ENCODE measurements at regions not wholly inside any gene's neighbourhood (a gene's known extent, or its start where the extent isn't known, plus 50 kb on each side); places are given as distances from the start of the nearest gene placed in this dataset.

DNA sequence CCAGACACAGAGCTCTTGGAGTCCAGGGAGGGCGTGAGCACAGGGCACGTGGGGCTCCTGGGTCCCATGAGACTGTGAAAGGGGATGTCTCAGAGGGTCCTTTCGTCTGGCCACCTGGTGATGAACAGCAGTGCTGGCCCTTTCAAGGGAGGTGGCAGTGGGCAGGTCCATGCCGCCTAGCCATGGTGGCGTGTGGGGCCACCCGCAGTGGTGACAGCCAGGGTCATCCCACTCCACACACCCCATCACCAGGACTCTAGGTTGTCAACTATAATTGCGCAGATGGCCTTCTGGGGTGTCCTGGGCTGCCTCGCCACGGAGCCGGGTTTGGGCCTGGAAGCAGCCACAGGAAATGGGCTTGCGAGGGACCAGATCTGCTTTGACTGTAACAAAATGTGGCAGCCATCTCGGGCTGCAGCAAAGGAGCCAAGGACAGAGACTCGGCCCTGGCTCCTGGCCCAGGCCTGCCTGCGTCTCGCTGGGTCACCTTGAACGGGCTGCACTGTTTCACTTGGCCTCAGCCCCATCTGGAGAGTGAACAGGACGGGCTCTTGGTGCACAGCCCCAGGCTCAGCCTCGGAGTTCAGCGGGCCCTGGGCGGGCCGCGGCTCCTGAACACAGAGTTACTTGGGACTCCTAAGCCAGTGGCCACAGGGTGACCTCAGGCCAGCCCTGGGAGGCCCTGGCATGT is 1350.5 kb downstream of the BRD1 start:
- Mint-ChIP-seq H3K36me3 (no peaks in the 10 kb centered on the region), H3K4me1 (no peaks in the 10 kb centered on the region), H3K4me3 (no peak overlapping the region), H3K9me3 (no peaks in the 10 kb centered on the region), H3K27ac (no peak overlapping the region), H3K27me3 (peaks cover 12 to 25% of the 10 kb centered on the region in 2 donors)
- no peaks in the 10 kb centered on the region for H3K4me1 ChIP-seq (ENCODE audit: insufficient read depth, low read length)
- H3K9me3 ChIP-seq (ENCODE audit: low read length) = no peaks in the 10 kb centered on the region
- no peaks in the 10 kb centered on the region for H3K27me3 ChIP-seq (ENCODE audit: insufficient read depth, low read length, poor library complexity, severe bottlenecking)
- H3K27ac ChIP-seq (ENCODE audit: low read depth, low read length) = no peak overlapping the region
- no peak for DNase-seq
- no peaks in the 10 kb centered on the region for H3K36me3 ChIP-seq (ENCODE audit: insufficient read depth, low read length)
- ChIA-PET POLR2A (no interaction called here), CTCF (no interaction called here)
- H3K4me3 ChIP-seq (ENCODE audit: low read length) = no peak overlapping the region

DNA sequence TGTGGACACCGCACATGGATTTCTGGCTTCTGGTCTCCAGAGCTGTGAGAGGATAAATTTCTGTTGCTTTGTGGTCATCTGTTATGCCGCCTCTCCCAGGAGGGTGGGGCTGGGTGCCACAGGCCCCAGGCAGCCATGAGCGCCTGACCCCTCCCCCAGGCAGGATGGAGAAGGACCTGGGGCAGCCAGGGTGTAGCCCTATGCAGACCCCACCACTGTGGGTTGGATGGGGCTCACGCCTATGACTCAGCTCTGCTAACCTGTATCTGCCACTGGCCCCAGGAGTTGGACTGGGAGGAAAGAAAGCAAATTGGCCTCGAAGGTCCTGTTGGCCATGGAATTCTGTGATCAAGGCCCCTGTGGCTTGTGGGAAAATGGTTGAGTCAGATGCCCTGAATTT is 1351.1 kb downstream of the BRD1 start:
- H3K27ac ChIP-seq (ENCODE audit: low read depth, low read length) = no peak overlapping the region
- no peaks in the 10 kb centered on the region for H3K36me3 ChIP-seq (ENCODE audit: insufficient read depth, low read length)
- no peaks in the 10 kb centered on the region for H3K4me1 Mint-ChIP-seq
- H3K36me3 Mint-ChIP-seq = no peaks in the 10 kb centered on the region
- H3K9me3 ChIP-seq (ENCODE audit: low read length) = no peaks in the 10 kb centered on the region
- H3K27me3 ChIP-seq (ENCODE audit: insufficient read depth, low read length, poor library complexity, severe bottlenecking) = no peaks in the 10 kb centered on the region
- H3K27ac Mint-ChIP-seq = no peak overlapping the region
- no peak overlapping the region for H3K4me3 Mint-ChIP-seq
- H3K4me1 ChIP-seq (ENCODE audit: insufficient read depth, low read length) = no peaks in the 10 kb centered on the region
- H3K4me3 ChIP-seq (ENCODE audit: low read length) = no peak overlapping the region
- peaks cover 12 to 25% of the 10 kb centered on the region in 2 donors for H3K27me3 Mint-ChIP-seq
- no peak for DNase-seq
- ChIA-PET CTCF (no interaction called here), POLR2A (no interaction called here)
- H3K9me3 Mint-ChIP-seq = no peaks in the 10 kb centered on the region

DNA sequence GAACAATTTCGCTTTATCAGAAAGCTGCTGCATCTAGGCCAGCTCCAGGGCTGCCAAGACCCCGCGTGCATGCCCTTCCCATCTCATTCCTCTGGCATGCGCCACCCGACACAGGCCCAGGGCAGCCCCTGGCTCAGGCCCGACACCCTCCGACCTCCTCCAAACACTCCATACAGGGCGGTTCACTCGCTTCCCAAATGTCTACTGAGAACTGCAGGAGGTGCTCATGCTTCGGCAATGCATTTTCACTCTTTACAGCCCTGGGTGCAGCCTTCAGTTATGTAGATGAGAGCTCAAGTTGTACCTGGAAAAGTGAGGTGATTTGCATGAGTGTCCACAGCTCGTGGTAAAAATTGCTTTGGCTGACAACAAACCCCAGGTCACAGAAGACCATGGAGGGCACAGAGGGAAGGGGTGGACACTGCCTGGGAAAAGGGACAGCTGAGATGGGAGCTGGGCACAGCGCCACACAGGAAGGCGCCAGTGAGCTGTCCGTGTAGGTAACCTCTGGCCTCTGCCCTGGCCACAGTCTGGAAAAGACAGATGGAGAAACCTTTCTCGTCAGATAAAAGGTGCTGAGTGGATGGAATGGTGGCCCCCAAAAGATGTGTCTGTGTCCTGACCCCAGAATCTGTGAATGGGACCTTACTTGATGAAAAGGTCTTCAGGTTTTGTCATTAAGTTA is 1351.9 kb downstream of the BRD1 start:
- CTCF ChIA-PET = no interaction called here
- POLR2A ChIA-PET = no interaction called here
- H3K27ac ChIP-seq (ENCODE audit: low read depth, low read length) = no peak overlapping the region
- H3K36me3 ChIP-seq (ENCODE audit: insufficient read depth, low read length) = no peaks in the 10 kb centered on the region
- H3K4me1 ChIP-seq (ENCODE audit: insufficient read depth, low read length) = no peaks in the 10 kb centered on the region
- no peaks in the 10 kb centered on the region for H3K4me1 Mint-ChIP-seq
- no peaks in the 10 kb centered on the region for H3K36me3 Mint-ChIP-seq
- H3K27ac Mint-ChIP-seq = no peak overlapping the region
- H3K4me3 Mint-ChIP-seq = no peak overlapping the region
- H3K27me3 ChIP-seq (ENCODE audit: insufficient read depth, low read length, poor library complexity, severe bottlenecking) = no peaks in the 10 kb centered on the region
- H3K4me3 ChIP-seq (ENCODE audit: low read length) = no peak overlapping the region
- H3K9me3 ChIP-seq (ENCODE audit: low read length) = no peaks in the 10 kb centered on the region
- H3K27me3 Mint-ChIP-seq = peaks cover 12 to 25% of the 10 kb centered on the region in 2 donors
- DNase-seq = no peak
- no peaks in the 10 kb centered on the region for H3K9me3 Mint-ChIP-seq

DNA sequence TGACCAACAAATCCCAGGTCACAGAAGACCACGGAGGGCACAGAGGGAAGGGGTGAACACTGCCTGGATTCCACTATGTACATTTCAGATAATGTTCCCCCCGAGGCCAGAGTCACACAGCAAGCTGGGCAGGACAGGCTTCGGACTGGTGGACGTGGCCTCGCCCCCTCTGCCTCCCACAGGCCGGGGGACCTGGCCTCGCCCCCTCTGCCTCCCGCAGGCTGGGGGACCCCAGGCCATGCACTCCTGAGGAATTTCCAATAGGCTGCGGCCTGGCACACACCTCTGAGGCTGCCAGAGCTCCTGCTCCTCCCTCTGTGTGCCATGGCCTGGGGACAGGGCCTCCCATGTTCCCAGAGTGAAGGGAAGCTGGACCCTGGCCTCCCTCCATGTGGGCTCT is 1352.8 kb downstream of the BRD1 start:
- H3K27ac ChIP-seq (ENCODE audit: low read depth, low read length) = no peak overlapping the region
- Mint-ChIP-seq H3K27me3 (peaks cover 12 to 28% of the 10 kb centered on the region in 2 donors), H3K36me3 (no peaks in the 10 kb centered on the region), H3K9me3 (peaks cover 0 to 2% (median 0%) of the 10 kb centered on the region in 5 donors), H3K4me3 (no peak overlapping the region), H3K4me1 (no peaks in the 10 kb centered on the region), H3K27ac (no peak overlapping the region)
- no peaks in the 10 kb centered on the region for H3K36me3 ChIP-seq (ENCODE audit: insufficient read depth, low read length)
- no peak for DNase-seq
- no peaks in the 10 kb centered on the region for H3K9me3 ChIP-seq (ENCODE audit: low read length)
- H3K27me3 ChIP-seq (ENCODE audit: insufficient read depth, low read length, poor library complexity, severe bottlenecking) = no peaks in the 10 kb centered on the region
- H3K4me3 ChIP-seq (ENCODE audit: low read length) = no peak overlapping the region
- CTCF ChIA-PET = no interaction called here
- POLR2A ChIA-PET = no interaction called here
- H3K4me1 ChIP-seq (ENCODE audit: insufficient read depth, low read length) = no peaks in the 10 kb centered on the region

DNA sequence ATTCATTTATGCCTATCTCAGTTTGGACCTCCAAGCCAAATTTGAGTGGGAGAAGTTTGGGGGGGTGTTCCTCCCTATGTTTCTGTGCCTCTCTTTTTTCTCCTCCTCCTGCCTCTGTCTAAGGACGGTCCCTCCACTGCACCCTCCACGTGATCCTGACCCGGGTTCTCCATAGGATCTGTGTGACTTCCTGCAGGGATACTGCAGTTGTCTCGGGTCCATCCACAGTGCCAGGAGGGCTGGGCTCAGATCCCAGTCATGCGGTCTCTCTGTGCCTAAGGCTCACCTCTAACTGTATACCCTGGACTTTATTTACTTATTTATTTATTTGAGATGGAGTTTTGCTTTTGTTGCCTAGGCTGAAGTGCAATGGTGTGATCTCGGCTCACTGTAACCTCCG is 1354.5 kb downstream of the BRD1 start:
- Mint-ChIP-seq H3K9me3 (peaks cover 0 to 2% (median 0%) of the 10 kb centered on the region in 5 donors), H3K27ac (no peak overlapping the region), H3K27me3 (peaks cover 12 to 28% of the 10 kb centered on the region in 2 donors), H3K4me3 (no peak overlapping the region), H3K4me1 (no peaks in the 10 kb centered on the region), H3K36me3 (no peaks in the 10 kb centered on the region)
- DNase-seq = no peak
- Histone ChIP-seq H3K36me3 (ENCODE audit: insufficient read depth, low read length) (no peaks in the 10 kb centered on the region), H3K4me3 (ENCODE audit: low read length) (no peak overlapping the region), H3K27me3 (ENCODE audit: insufficient read depth, low read length, poor library complexity, severe bottlenecking) (no peaks in the 10 kb centered on the region), H3K4me1 (ENCODE audit: insufficient read depth, low read length) (no peaks in the 10 kb centered on the region), H3K27ac (ENCODE audit: low read depth, low read length) (no peak overlapping the region), H3K9me3 (ENCODE audit: low read length) (no peaks in the 10 kb centered on the region)
- ChIA-PET CTCF (no interaction called here), POLR2A (no interaction called here)

DNA sequence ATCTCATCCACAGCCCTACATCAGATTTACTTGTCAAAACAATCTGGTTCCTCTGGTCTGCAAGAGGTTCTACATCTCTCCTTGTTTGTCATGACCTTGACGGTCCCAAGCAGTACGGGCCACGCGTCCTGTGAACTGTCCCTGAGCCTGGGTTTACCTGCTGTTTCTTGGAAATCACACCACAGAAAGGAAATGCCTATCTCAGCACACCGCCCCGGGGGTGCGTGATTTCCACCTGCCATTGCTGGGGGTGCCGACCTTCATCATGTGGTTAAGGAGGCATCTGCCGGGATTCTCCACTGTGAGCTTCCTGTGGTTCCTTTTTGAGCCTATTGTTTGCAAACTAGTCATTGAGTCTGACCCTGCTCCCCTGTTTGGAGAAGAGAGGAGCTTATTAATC is 1363.4 kb downstream of the BRD1 start:
- Mint-ChIP-seq H3K27me3 (peaks cover 1 to 10% of the 10 kb centered on the region in 2 donors), H3K27ac (no peak overlapping the region), H3K4me1 (no peaks in the 10 kb centered on the region), H3K36me3 (no peaks in the 10 kb centered on the region), H3K4me3 (no peak overlapping the region), H3K9me3 (no peaks in the 10 kb centered on the region)
- Histone ChIP-seq H3K36me3 (ENCODE audit: insufficient read depth, low read length) (no peaks in the 10 kb centered on the region), H3K4me1 (ENCODE audit: insufficient read depth, low read length) (no peaks in the 10 kb centered on the region), H3K9me3 (ENCODE audit: low read length) (no peaks in the 10 kb centered on the region), H3K4me3 (ENCODE audit: low read length) (no peak overlapping the region), H3K27me3 (ENCODE audit: insufficient read depth, low read length, poor library complexity, severe bottlenecking) (no peaks in the 10 kb centered on the region), H3K27ac (ENCODE audit: low read depth, low read length) (no peak overlapping the region)
- ChIA-PET CTCF (no interaction called here), POLR2A (no interaction called here)
- no peak for DNase-seq

DNA sequence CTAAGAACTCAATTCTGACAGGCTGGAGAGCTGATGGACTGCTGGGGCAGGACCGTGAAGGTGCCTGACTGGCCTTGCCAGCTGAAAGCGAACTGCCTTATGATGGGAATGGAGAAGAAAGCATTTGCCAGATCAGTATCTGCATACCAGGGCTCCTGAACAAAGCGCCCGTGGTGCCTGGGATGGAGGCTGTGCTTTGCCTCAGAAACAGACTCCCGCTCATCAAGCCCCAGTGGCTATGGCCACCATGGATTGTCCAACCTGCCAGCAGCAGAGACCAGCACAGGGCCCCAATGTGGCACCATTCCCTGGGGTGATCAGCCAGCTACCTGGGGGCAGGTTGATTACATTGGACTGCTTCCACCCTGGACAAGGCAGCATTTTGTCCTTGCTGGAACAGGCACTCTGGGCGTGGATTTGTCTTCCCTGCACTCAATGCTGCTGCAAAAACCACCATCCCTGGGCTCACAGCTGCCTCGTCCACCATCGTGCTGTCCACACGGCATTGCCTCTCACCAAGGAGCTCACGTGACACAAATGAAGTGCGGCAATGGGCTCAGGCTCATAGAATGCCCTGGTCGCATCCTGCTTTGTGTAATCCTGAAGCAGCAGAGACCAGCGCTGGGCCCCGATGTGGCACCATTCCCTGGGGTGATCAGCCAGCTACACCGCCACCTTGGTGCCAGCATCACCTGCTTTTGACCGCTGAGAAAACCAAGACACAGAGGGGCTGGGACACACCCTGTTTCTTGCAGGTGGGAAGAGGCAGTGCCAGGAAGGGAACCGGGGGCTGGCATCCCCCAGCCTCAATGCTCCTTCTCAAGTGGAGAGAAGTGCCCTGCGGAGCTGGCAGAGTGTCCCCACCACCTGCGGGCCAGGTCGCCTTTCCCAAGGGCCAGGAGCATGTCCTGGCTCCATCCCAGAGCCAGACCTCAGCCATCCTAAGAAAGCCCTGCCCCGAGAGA is 1367.5 kb downstream of the BRD1 start:
- Histone ChIP-seq H3K27ac (ENCODE audit: low read depth, low read length) (no peak overlapping the region), H3K4me3 (ENCODE audit: low read length) (no peak overlapping the region), H3K4me1 (ENCODE audit: insufficient read depth, low read length) (no peaks in the 10 kb centered on the region), H3K9me3 (ENCODE audit: low read length) (no peaks in the 10 kb centered on the region), H3K36me3 (ENCODE audit: insufficient read depth, low read length) (no peaks in the 10 kb centered on the region), H3K27me3 (ENCODE audit: insufficient read depth, low read length, poor library complexity, severe bottlenecking) (no peaks in the 10 kb centered on the region)
- no peak overlapping the region for H3K27ac Mint-ChIP-seq
- no peaks in the 10 kb centered on the region for H3K36me3 Mint-ChIP-seq
- H3K4me3 Mint-ChIP-seq = no peak overlapping the region
- no peak for DNase-seq
- H3K27me3 Mint-ChIP-seq = peaks cover 2 to 10% of the 10 kb centered on the region in 2 donors
- H3K9me3 Mint-ChIP-seq = no peaks in the 10 kb centered on the region
- H3K4me1 Mint-ChIP-seq = no peaks in the 10 kb centered on the region
- ChIA-PET POLR2A (no interaction called here), CTCF (no interaction called here)

DNA sequence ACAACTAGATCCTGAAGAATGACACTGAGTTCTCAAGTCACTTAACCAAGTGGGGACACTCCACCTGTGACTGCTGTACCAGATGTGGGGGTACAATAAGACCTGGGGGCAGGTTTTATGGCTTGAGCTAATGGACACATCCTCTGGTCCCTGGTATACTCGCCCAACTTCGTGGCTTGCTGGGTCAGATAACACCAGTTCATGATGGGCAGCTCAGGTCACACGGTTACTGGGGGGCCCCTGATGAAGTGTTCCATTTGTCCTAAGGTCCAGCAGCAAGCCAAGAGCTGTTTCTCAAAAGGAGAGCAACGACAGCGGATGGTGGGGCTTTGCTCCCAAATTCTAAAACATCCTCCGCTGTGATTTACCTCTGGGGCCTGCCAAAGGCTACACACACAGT is 1368.4 kb downstream of the BRD1 start:
- no peak overlapping the region for H3K4me3 ChIP-seq (ENCODE audit: low read length)
- H3K36me3 ChIP-seq (ENCODE audit: insufficient read depth, low read length) = no peaks in the 10 kb centered on the region
- H3K27me3 ChIP-seq (ENCODE audit: insufficient read depth, low read length, poor library complexity, severe bottlenecking) = no peaks in the 10 kb centered on the region
- Mint-ChIP-seq H3K9me3 (no peaks in the 10 kb centered on the region), H3K4me3 (no peak overlapping the region), H3K36me3 (no peaks in the 10 kb centered on the region), H3K4me1 (no peaks in the 10 kb centered on the region), H3K27ac (no peak overlapping the region), H3K27me3 (peaks cover 2 to 10% of the 10 kb centered on the region in 2 donors)
- POLR2A ChIA-PET = no interaction called here
- no peaks in the 10 kb centered on the region for H3K9me3 ChIP-seq (ENCODE audit: low read length)
- no peak overlapping the region for H3K27ac ChIP-seq (ENCODE audit: low read depth, low read length)
- DNase-seq = no peak
- no peaks in the 10 kb centered on the region for H3K4me1 ChIP-seq (ENCODE audit: insufficient read depth, low read length)
- CTCF ChIA-PET = no interaction called here

Measured in CD8-positive, alpha-beta memory T cell (primary cell).